ENCODE measurements at regions not wholly inside any gene's neighbourhood (a gene's known extent, or its start where the extent isn't known, plus 50 kb on each side); places are given as distances from the start of the nearest gene placed in this dataset.

DNA sequence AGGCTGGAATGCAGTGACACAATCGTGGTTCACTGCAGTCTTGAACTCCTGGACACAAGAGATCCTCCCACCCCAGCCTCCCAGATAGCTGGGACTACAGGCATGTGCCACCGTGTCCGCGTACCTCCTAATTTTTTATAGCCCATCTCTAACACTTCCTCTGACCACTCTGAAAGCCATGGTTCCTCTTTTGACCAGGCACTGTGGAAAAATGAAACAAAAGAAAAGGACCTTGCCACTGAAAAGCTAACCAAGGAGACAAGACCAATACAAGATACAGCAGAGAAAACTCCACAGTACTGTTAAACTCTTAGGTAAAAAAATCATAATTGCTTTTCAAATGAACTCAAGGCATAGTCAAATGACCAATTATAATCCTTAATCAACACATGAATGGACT lies 233.3 kb downstream of the NEDD1 start:
- no peak for TF ChIP-seq CTCF (IDR thresholded peaks at IDR 0.05; ENCODE audit: borderline replicate concordance)

GRCh38 chr12:97142737-97143410 lies 235.8 kb downstream of the NEDD1 start:
- no peak overlapping the region for H3K27ac ChIP-seq (replicated peaks)
- no peaks in the 10 kb centered on the region for H3K27me3 ChIP-seq (ENCODE audit: low read depth)
- intact Hi-C loops (cut with micrococcal nuclease), result no loop called here
- no peak for TF ChIP-seq CTCF (IDR thresholded peaks at IDR 0.05; ENCODE audit: borderline replicate concordance)
- H3K36me3 ChIP-seq, result no peaks in the 10 kb centered on the region
- H3K4me3 ChIP-seq, result no peak overlapping the region
- H3K4me1 ChIP-seq, result no peaks in the 10 kb centered on the region
- H3K9me3 ChIP-seq (replicated peaks), result no peaks in the 10 kb centered on the region
- no peak for DNase-seq

More for the DNA sequence above, 233.3 kb downstream of the NEDD1 start:
- Histone ChIP-seq H3K9me3 (replicated peaks) (no peaks in the 10 kb centered on the region), H3K36me3 (no peaks in the 10 kb centered on the region), H3K4me3 (no peak overlapping the region), H3K27ac (replicated peaks) (no peak overlapping the region), H3K4me1 (no peaks in the 10 kb centered on the region), H3K27me3 (ENCODE audit: low read depth) (no peaks in the 10 kb centered on the region)
- intact Hi-C loops (cut with micrococcal nuclease), result no loop called here
- DNase-seq, result no peak

DNA sequence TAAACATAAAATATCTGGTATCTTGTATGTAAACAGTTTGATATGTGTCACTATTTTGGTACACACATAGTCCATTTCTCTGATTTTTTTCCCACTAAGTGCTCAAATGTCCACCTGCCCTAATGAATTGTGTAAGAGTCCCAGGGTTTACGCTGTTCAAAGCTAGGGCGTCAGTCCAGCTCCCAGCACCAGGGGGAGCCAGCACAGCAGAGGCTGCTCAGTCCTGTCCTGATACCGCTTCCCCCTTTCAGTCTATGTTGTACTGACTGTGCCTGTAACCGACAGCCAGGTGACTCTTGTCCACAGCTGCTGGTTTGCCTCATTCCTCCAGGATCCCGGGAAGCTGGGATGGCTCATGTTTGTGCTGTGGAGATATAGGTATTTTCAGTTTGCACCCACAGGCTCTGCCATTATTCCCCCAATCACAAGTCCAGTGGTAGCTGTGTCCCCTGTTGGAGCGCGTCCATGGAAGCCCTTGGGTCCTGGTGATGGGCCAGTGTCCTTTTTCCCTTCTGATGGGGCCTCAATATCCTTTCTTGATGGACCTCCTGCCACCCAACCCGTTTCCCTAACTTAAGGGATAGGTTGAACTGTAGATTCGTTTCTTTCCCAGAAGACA lies 242.0 kb downstream of the NEDD1 start:
- peak; percentile 70 for TF ChIP-seq CTCF (IDR thresholded peaks at IDR 0.05; ENCODE audit: borderline replicate concordance)
- Histone ChIP-seq H3K4me3 (no peak overlapping the region), H3K27ac (replicated peaks) (no peak overlapping the region), H3K36me3 (no peaks in the 10 kb centered on the region), H3K9me3 (replicated peaks) (no peaks in the 10 kb centered on the region), H3K4me1 (no peaks in the 10 kb centered on the region), H3K27me3 (ENCODE audit: low read depth) (no peaks in the 10 kb centered on the region)
- peak; percentile 28 for DNase-seq
- intact Hi-C loops (cut with micrococcal nuclease), result loop anchor here (5.0 kb wide), 1 partner anchor 158 kb away; no protein-coding TSS in a partner anchor

GRCh38 chr12:97151481-97151880 lies 244.4 kb downstream of the NEDD1 start:
- no peak overlapping the region for H3K27ac ChIP-seq (replicated peaks)
- no peaks in the 10 kb centered on the region for H3K4me1 ChIP-seq
- H3K4me3 ChIP-seq, result no peak overlapping the region
- intact Hi-C loops (cut with micrococcal nuclease), result no loop called here
- H3K36me3 ChIP-seq, result no peaks in the 10 kb centered on the region
- no peaks in the 10 kb centered on the region for H3K27me3 ChIP-seq (ENCODE audit: low read depth)
- no peak for TF ChIP-seq CTCF (IDR thresholded peaks at IDR 0.05; ENCODE audit: borderline replicate concordance)
- DNase-seq, result no peak
- no peaks in the 10 kb centered on the region for H3K9me3 ChIP-seq (replicated peaks)

GRCh38 chr12:97159377-97159776 lies 252.3 kb downstream of the NEDD1 start:
- no peak overlapping the region for H3K4me3 ChIP-seq
- TF ChIP-seq CTCF (IDR thresholded peaks at IDR 0.05; ENCODE audit: borderline replicate concordance), result no peak
- intact Hi-C loops (cut with micrococcal nuclease), result no loop called here
- no peak overlapping the region for H3K27ac ChIP-seq (replicated peaks)
- no peak for DNase-seq
- H3K27me3 ChIP-seq (ENCODE audit: low read depth), result no peaks in the 10 kb centered on the region
- H3K4me1 ChIP-seq, result no peaks in the 10 kb centered on the region
- no peaks in the 10 kb centered on the region for H3K36me3 ChIP-seq
- no peaks in the 10 kb centered on the region for H3K9me3 ChIP-seq (replicated peaks)
